GM12873 (cell line): ENCODE measurements at regions not wholly inside any gene's neighbourhood (a gene's known extent, or its start where the extent isn't known, plus 50 kb on each side); places are given as distances from the start of the nearest gene placed in this dataset.

Experiments used
- CTCF ChIP-seq: IDR thresholded peaks from 2 replicates; pipeline ENCODE4 v1.5.1; 2012; ENCODE audit warnings: low read depth, mild to moderate bottlenecking, moderate library complexity, low read length, control low read depth; ENCODE audit not compliant: insufficient read depth; ENCODE audit errors: missing control alignments

- TF ChIP-seq CTCF, result no peak
Measured at GRCh38 chr10:42975005-42975493, 101.8 kb upstream of the RET start.

- peak; percentile 26 for TF ChIP-seq CTCF
Measured at GRCh38 chr10:42975558-42976340, 101.1 kb upstream of the RET start.

DNA sequence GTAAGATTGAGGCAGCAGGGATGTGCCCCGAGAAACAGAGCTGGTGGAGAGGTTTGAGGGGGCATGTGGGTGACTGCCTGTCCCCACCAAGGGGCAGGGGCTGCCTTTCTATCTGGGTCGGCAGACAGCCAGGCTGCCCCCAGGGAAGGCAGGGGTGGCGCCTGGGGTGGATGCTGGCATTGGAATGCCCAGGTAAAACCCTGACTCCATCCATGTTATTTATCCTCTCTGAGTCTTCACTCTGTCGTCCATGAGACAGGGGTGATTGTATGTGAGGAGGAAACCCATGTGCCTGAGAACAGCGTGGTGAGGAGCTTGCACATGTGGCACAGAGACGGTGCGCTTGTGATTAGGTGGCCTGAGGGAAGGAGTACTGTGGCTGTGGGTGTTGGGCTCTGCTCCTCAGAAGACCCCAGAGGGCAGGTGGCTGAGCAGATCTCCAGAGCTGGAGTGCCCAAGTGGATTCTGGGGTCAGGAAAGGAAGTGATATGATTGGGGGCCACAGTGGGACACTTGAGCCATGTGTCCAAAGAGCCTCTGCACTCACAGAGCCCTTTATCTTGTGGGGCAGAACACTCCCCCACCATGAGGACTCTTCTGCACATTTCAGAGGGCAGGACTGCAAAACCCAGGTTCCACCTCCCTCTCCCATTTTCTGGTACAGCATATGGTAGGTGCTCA lies 100.4 kb upstream of the RET start:
- TF ChIP-seq CTCF, result no peak

DNA sequence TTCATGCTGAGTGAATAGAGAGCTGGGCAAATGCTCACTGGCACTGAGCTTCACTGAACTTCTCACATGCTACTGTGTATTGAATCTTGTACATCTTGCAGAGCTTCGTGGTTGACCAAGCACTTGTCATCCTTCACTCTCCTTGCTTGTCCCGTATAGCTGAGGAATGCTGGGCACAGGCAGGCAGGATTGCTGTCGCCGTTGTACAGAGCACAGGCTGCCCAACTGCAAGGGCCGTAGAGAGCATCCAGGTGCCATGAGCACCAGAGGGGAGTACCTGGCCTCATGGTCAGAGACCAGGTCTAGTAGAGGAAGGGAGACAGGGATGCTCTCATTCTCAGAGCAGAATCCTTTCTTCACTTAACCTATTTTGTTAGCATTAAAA lies 99.8 kb upstream of the RET start:
- TF ChIP-seq CTCF, result no peak

GRCh38 chr10:42979181-42979580 lies 97.7 kb upstream of the RET start:
- TF ChIP-seq CTCF, result no peak

GRCh38 chr10:42979721-42980467 lies 97.0 kb upstream of the RET start:
- TF ChIP-seq CTCF, result no peak
